Activated T-helper 17 cell treated with anti-CD3 and anti-CD28 coated beads, Interleukin-2, amount 50 U/mL, for 72 hours (primary cell): ENCODE measurements at regions not wholly inside any gene's neighbourhood (a gene's known extent, or its start where the extent isn't known, plus 50 kb on each side); places are given as distances from the start of the nearest gene placed in this dataset.
"Not testable (repeated sequence)": the region's sequence is repeated elsewhere in the genome, so short reads cannot be mapped to it uniquely, and the experiment has no call there.

ENCODE experiments used
- ATAC-seq: fragments of 150-1000 bp; cut with Tn5 transposase; replicated peaks from 2 replicates; pipeline ENCODE4 v1.10.0; 2021; ENCODE audit warnings: mild to moderate bottlenecking, moderate library complexity
- H3K27ac Mint-ChIP-seq: one replicate; pipeline ENCODE4 v1.8.0; 2022; ENCODE audit warnings: mixed read lengths
- H3K27me3 Mint-ChIP-seq: one replicate; pipeline ENCODE4 v1.8.0; 2022; ENCODE audit warnings: mixed read lengths
- H3K36me3 Mint-ChIP-seq: one replicate; pipeline ENCODE4 v1.8.0; 2022; ENCODE audit warnings: low read depth, mild to moderate bottlenecking, mixed read lengths
- H3K4me1 Mint-ChIP-seq: one replicate; pipeline ENCODE4 v1.8.0; 2022; ENCODE audit warnings: mixed read lengths
- H3K4me3 Mint-ChIP-seq: one replicate; pipeline ENCODE4 v1.8.0; 2022; ENCODE audit warnings: mild to moderate bottlenecking, mixed read lengths
- H3K9me3 Mint-ChIP-seq: one replicate; pipeline ENCODE4 v1.8.0; 2022; ENCODE audit warnings: mixed read lengths

DNA sequence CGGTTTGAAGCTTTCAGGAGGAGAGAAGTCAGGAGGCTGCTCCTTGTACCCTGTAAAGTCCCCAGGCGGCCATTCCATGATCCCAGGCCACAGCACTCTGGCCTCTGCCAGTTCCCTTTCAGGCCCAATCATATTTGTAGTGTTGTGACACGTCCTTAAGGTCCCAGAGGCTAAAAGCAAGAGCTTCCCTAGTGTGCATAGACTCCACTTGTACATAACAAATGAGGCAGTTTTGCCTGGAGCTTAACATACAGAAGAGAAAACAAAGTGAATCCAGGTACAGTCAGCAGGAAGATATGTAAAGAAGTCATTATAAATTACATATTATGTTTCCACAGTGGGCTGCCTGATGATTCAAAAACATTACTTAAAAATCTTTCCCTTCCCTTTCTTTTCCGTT, 81.1 kb upstream of the RPH3A start:
- Mint-ChIP-seq H3K4me1 (peaks cover 7% of the 10 kb centered on the region), H3K27me3 (no peaks in the 10 kb centered on the region), H3K27ac (no peak overlapping the region), H3K36me3 (no peaks in the 10 kb centered on the region), H3K9me3 (no peaks in the 10 kb centered on the region), H3K4me3 (no peak overlapping the region)
- no peak for ATAC-seq

DNA sequence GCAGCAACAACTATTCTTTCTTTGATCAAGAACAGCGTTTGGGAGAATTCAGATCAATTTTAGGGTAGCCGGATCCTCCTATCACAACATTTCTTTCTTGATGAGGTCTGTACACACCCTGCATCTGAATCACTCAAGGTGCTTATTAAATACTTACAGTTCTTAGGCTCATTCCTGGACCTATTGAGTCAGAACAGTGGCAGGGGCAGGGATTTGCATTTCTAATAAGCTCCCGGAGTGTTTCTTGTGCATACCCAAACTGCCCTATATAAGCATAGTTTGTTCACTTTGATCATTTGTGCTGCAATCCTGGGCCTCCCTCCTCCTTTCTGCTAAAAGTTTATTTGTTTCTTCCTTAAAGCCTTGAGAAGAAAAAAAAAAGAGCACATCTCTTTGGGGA, 80.5 kb upstream of the RPH3A start:
- Mint-ChIP-seq H3K4me3 (no peak overlapping the region), H3K27ac (no peak overlapping the region), H3K36me3 (no peaks in the 10 kb centered on the region), H3K4me1 (peaks cover 7% of the 10 kb centered on the region), H3K9me3 (no peaks in the 10 kb centered on the region), H3K27me3 (no peaks in the 10 kb centered on the region)
- no peak for ATAC-seq

DNA sequence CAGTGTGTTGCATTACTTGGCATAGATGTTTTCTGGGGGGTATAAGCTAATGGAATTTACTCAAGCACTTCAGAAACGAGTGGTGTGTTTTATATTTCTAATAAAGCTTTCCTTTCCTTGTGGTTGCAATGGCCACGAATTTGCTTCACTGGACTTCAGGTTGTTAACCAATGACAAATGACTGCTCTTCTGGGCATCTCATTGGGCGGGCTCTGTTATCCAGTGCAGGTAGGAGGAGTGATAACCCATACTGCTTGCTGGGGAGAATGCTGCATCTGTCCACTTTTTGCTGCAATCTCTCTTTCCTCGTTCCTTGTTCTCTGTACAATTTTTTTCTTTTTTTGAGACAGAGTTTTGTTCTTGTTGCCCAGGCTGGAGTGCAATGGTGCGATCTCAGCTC, 80.0 kb upstream of the RPH3A start:
- Mint-ChIP-seq H3K36me3 (no peaks in the 10 kb centered on the region), H3K4me1 (peaks cover 7% of the 10 kb centered on the region), H3K4me3 (no peak overlapping the region), H3K9me3 (no peaks in the 10 kb centered on the region), H3K27me3 (no peaks in the 10 kb centered on the region), H3K27ac (no peak overlapping the region)
- ATAC-seq = no peak

DNA sequence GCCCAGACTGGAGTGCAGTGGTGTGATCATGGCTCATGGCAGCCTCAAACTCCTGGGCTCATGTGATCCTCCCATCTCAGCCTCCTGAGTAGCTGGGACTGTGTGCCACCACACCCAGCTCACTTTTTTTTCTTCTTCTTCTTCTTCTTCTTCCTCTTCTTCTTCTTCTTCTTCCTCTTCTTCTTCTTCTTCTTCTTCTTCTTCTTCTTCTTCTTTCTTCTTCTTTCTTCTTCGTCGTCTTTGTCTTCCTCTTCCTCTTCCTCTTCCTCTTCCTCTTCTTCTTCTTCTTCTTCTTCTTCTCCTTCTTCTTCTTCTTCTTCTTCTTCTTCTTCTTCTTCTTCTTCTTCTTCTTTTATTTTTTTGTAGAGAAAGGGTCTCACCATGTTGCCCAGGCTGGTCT, 78.8 kb upstream of the RPH3A start:
- H3K9me3 Mint-ChIP-seq, H3K4me3 Mint-ChIP-seq, H3K27ac Mint-ChIP-seq, H3K27me3 Mint-ChIP-seq, H3K4me1 Mint-ChIP-seq, ATAC-seq, H3K36me3 Mint-ChIP-seq: not testable (repeated sequence)

DNA sequence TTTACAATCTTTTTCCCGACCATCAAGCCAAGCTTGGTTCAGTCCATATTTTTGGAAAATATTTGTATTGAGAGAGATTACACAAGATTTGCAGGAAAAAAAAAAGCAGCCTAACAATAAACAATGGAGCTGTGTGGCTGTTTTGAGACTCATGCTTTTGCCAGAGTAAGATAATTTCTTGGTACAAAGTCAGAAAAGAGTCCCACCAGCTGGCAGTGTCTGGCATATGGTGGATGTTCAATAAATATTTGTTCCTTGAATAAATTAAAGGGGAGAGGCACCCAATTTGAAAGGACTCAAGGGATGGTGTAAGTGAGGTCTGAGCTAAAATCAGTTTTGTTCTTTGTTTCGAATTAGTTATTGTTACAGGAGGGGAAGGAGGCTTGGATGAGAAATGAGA, 78.1 kb upstream of the RPH3A start:
- no peaks in the 10 kb centered on the region for H3K36me3 Mint-ChIP-seq
- no peaks in the 10 kb centered on the region for H3K9me3 Mint-ChIP-seq
- ATAC-seq = no peak
- H3K27me3 Mint-ChIP-seq = no peaks in the 10 kb centered on the region
- no peak overlapping the region for H3K27ac Mint-ChIP-seq
- peaks cover 7% of the 10 kb centered on the region for H3K4me1 Mint-ChIP-seq
- no peak overlapping the region for H3K4me3 Mint-ChIP-seq

DNA sequence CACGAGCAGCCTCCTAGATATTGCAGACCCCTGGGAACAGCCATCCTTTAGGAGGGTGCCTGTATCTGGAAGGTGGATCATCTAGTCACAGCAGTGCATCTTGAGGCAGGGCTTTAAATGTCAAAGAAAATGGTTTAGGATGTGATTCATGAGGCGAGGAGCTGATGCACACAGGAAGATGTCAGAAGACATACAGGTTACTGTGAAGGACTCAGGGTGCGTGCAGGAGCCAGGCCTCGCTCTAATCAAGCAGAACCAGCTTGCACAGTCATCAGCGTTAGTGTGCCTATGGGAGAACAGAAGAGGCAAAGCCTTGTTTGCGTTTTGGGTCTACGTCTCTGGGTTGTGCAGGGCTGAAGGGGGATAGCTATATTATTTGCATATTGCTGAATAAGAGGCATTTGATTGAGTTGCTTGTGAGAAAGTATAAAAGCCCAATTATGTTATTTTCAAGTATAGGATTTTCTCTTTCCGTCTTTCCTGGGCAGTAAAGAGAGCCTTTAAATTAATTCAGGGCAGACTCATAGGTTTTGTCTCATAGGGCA, 77.3 kb upstream of the RPH3A start:
- peaks cover 7% of the 10 kb centered on the region for H3K4me1 Mint-ChIP-seq
- no peaks in the 10 kb centered on the region for H3K36me3 Mint-ChIP-seq
- H3K4me3 Mint-ChIP-seq = peak overlapping the region; percentile 21
- no peak overlapping the region for H3K27ac Mint-ChIP-seq
- H3K27me3 Mint-ChIP-seq = no peaks in the 10 kb centered on the region
- ATAC-seq = peak; percentile 93
- no peaks in the 10 kb centered on the region for H3K9me3 Mint-ChIP-seq

DNA sequence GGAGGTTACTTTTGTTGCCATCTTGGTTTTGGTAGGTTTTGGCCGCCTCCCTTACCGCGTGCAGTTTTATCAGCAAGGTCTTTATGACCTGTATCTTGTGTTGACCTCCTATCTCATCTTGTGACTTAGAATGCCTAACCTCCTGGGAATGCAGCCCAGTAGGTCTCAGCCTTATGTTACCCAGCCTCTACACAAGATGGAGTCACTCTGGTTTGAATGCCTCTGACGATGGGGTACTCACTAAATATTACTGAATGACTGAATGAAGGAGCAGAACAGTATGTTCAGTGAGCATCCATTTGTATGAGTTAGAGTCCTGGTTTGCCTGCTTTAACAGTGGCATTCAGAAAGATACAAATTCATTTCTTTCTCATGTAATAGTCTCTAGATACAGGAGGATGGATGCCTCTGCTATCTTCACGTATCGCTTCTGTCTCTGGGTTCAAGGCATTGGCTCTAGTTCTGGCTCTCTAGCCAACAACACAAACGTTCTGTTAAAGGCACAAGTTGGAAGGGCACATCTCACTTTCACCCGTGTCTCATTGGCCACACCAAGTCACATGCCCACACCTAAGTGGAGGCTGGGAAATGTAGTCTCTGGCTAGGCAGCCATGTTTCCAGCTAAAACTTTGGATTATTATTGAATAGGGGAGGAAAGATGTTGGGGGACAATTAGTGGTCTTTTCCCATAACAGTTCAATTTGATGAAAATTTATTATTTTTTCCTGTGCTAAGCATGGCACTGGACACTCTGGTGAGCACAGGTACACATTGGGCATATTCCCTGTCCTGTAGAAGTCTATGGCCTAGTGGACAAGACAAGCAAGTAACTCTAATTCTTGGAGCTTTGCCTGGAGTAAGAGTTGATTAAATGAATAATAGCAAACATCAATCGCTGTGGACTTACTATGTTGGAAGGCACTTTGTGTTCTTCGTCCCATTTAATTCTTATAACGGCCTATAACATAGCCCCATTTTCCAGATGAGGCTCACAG, 75.2 kb upstream of the RPH3A start:
- H3K27ac Mint-ChIP-seq = no peak overlapping the region
- H3K4me1 Mint-ChIP-seq = peaks cover 7% of the 10 kb centered on the region
- peak; percentile 52 for ATAC-seq

DNA sequence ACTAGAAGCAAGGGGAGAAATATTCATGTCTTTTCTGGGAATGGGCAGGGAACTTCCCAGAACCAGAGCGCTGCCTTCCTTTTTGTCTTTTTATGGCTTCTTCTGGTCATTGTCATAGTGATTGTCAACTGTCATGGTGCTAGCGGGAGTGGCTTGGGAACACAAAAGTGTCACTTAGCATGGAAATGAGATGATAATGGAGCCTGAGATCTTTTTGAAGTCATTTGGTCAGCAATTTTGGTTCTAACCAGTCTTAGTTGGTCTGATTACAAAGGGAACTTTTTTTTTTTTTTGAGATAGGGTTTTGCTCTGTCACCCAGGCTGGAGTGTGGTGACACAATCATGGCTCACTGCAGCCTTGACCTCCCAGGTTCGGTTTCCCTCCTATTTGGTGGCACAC, 62.7 kb upstream of the RPH3A start:
- Mint-ChIP-seq H3K27me3 (peaks cover 12% of the 10 kb centered on the region), H3K4me3 (no peak overlapping the region), H3K36me3 (no peaks in the 10 kb centered on the region), H3K9me3 (no peaks in the 10 kb centered on the region), H3K4me1 (no peaks in the 10 kb centered on the region), H3K27ac (no peak overlapping the region)
- no peak for ATAC-seq

More for the DNA sequence above, 75.2 kb upstream of the RPH3A start:
- peaks cover 9% of the 10 kb centered on the region for H3K27me3 Mint-ChIP-seq
- no peak overlapping the region for H3K4me3 Mint-ChIP-seq
- H3K9me3 Mint-ChIP-seq = peaks cover 3% of the 10 kb centered on the region
- H3K36me3 Mint-ChIP-seq = no peaks in the 10 kb centered on the region

DNA sequence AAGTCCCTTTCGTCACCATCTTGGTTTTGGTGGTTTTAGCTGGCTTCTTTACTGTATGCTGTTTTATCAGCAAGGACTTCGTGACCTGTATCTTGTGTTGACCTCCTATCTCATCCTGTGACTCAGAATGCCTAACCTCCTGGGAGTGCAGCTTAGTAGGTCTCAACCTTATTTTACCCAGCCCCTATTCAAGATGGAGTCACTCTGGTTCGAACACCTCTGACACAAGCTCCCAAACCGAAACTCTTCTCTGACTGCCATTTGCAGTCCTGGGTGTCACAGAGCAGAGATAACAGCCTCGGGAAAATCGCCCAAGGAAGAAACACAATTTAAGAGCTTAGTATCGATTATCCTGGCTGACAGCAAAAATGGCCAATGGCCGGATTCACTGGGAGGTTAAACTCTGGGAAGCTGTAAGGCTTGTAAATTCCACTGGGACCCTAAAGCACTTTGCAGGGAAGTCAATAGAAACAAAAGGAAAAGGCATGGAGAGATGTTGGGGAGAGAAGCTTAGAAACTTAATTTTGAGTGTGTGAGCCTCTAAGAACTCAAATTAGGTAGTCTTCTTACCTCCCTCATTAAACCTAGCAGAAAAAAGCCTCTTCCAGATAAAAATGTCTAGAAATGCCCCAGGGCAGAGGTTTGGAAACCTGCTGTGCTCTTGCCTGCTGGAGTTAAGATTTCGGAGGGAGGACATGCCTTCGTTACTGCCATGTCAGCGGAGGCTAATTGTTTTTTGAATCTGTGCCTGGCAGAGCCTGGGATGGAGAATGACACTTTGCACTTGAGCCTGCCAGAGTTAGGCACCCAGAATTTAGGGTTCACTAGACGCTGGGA, 56.5 kb upstream of the RPH3A start:
- Mint-ChIP-seq H3K4me3 (no peak overlapping the region), H3K27me3 (peaks cover 10% of the 10 kb centered on the region), H3K36me3 (no peaks in the 10 kb centered on the region), H3K4me1 (no peaks in the 10 kb centered on the region), H3K9me3 (no peaks in the 10 kb centered on the region), H3K27ac (no peak overlapping the region)
- ATAC-seq = no peak

DNA sequence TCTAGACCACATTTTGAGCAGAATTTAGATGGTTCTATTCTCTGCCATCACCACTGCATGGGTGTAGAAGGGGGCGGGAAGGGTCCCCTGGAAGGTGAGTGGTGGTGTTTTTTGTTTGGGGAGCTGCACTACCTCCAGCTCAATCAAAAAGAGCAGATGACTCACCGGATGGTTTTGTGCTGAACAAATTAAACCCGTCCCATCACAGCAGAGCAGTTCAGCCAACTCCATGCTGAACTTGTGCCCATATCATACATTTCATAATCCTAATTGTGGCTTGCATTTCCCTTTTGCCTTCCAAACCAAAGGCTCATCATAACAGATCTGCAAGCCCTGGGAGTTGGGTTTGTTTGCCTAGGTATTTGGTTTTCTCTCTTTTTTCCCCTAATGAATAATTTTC, 53.0 kb upstream of the RPH3A start:
- no peaks in the 10 kb centered on the region for H3K9me3 Mint-ChIP-seq
- no peak for ATAC-seq
- H3K4me1 Mint-ChIP-seq = no peaks in the 10 kb centered on the region

DNA sequence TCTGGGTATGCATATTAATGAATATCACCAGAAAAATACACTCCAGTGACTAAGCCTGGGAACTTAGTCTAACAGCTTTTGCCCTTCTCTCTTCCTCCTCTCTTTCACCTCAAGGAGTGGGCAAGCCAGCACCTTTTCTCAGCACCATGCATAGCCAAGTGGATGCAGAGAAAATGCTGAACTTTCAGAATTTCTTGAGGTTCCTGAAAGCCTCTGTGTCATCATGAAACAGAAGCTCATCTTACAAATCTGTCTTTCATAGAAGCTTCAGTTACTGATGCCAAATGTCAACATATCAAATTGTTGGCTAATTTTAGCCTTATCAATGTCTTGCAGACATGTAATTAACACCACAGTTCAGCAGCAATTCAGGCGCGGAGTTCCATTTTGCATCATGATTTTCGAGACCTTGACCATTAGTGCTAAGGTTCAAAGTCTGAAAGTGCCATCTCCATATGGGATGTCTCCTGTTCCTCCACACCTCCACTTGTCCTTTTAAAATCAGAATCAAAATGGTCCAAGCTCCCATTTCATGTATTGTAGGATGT, 51.1 kb upstream of the RPH3A start:
- Mint-ChIP-seq H3K4me1 (no peaks in the 10 kb centered on the region), H3K27me3 (peaks cover 9% of the 10 kb centered on the region), H3K4me3 (no peak overlapping the region), H3K9me3 (no peaks in the 10 kb centered on the region), H3K27ac (no peak overlapping the region), H3K36me3 (no peaks in the 10 kb centered on the region)
- ATAC-seq = no peak

More for the DNA sequence above, 53.0 kb upstream of the RPH3A start:
- Mint-ChIP-seq H3K4me3 (no peak overlapping the region), H3K36me3 (no peaks in the 10 kb centered on the region), H3K27me3 (peaks cover 8% of the 10 kb centered on the region), H3K27ac (no peak overlapping the region)

DNA sequence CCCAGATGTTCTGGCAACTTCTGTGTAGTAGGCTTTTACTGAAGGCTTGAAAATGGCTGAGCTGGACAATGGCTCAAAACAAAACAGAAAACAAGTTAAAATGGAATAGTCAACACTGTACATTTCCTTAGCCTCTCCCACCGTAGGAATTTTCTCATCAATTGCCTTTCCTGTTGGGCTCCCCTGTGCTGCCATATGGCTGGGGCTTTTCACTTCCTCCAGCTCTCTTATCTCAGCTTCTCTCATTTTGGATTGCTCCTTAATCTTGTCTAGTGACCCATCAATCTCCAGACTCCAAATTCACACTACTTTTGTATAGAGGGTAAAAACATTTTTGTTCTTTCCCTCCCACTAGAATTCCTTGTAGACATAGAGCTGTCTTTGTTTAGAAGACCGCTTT, 50.4 kb upstream of the RPH3A start:
- H3K36me3 Mint-ChIP-seq = no peaks in the 10 kb centered on the region
- no peak for ATAC-seq
- no peak overlapping the region for H3K4me3 Mint-ChIP-seq
- no peak overlapping the region for H3K27ac Mint-ChIP-seq
- H3K4me1 Mint-ChIP-seq = peaks cover 4% of the 10 kb centered on the region
- peaks cover 8% of the 10 kb centered on the region for H3K27me3 Mint-ChIP-seq
- no peaks in the 10 kb centered on the region for H3K9me3 Mint-ChIP-seq
